Spinal cord (tissue), 9 donors: ENCODE measurements at regions not wholly inside any gene's neighbourhood (a gene's known extent, or its start where the extent isn't known, plus 50 kb on each side); places are given as distances from the start of the nearest gene placed in this dataset.
"Not testable (repeated sequence)": the region's sequence is repeated elsewhere in the genome, so short reads cannot be mapped to it uniquely, and the experiment has no call there.

ENCODE experiments used
- DNase-seq, 6 donors: peaks; one replicate each; pipeline versions ENCODE4 v3.0.0 to v3.0.0-alpha.2; 2013 to 2015; ENCODE audit warnings: low spot score in 6 of 6, low read depth in 4 of 6
- H3K27ac ChIP-seq: one replicate; pipeline ENCODE4 v1.5.1; 2013; ENCODE audit warnings: low read depth, low read length, control low read depth
- H3K27me3 ChIP-seq: one replicate; pipeline ENCODE4 v1.6.1; 2013; ENCODE audit warnings: low read length; ENCODE audit not compliant: control insufficient read depth, insufficient read depth
- H3K36me3 ChIP-seq: one replicate; pipeline ENCODE4 v1.6.1; 2013; ENCODE audit warnings: low read length; ENCODE audit not compliant: control insufficient read depth, insufficient read depth
- H3K4me1 ChIP-seq: one replicate; pipeline ENCODE4 v1.6.1; 2013; ENCODE audit warnings: low read length; ENCODE audit not compliant: control insufficient read depth, insufficient read depth
- H3K4me3 ChIP-seq: one replicate; pipeline ENCODE4 v1.5.1; 2013; ENCODE audit warnings: low read depth, low read length, control low read depth
- H3K9me3 ChIP-seq: one replicate; pipeline ENCODE4 v1.6.1; 2013; ENCODE audit warnings: low read length; ENCODE audit not compliant: control insufficient read depth, insufficient read depth
- WGBS: methylation state at CpG from one replicate; pipeline ENCODE4 v1.1.5; 2013; ENCODE audit warnings: missing lambda C conversion rate; ENCODE audit not compliant: insufficient coverage; 5-methylcytosine and 5-hydroxymethylcytosine counted together
- donor health status: healthy.

DNA sequence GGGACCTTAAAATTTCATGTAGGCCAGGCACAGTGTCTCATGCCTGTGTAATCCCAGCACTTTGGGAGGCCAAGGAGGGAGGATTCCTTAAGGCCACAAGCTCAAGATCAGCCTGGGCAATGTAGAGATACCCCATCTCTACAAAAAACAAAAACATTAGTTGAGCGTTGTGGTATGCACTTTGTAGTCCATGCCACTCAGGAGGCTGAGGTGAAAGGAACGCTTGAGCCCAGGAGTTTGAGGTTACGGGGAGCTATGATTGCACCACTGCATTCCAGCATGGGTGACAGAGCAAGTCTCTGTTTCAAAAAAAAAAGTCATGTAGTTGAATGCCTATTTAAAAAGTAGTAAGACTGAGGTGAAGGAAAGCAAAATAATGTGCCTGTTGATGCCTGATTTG is 83.5 kb downstream of the TTC6 start:
- Histone ChIP-seq H3K27me3 (no peaks in the 10 kb centered on the region), H3K27ac (no peak overlapping the region), H3K9me3 (no peaks in the 10 kb centered on the region), H3K4me1 (no peaks in the 10 kb centered on the region), H3K36me3 (no peaks in the 10 kb centered on the region), H3K4me3 (no peak overlapping the region)
- 100% methylated on average over 3 of the region's 3 CpGs for WGBS
- no peak for DNase-seq

DNA sequence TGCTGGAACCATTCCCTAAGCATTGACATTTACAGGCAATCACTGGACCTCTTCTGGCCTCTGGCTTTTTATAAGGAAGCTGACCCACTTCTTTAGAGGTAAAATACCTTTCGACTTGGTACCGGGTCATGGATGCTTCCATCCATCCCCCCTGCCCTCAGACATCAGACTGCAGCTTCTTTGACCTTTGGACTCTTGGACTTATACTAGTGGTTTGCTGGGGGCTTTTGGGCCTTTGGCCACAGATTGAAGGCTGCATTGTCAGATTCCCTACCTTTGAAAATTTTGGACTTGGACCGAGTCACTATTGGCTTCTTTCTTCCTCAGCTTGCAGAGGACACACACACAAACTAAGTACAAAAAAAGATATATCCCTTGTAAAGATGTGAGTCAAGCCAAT is 86.1 kb downstream of the TTC6 start:
- no peaks in the 10 kb centered on the region for H3K4me1 ChIP-seq
- WGBS: no CpG with 5 or more reads among the region's 3 CpGs
- no peak for DNase-seq

DNA sequence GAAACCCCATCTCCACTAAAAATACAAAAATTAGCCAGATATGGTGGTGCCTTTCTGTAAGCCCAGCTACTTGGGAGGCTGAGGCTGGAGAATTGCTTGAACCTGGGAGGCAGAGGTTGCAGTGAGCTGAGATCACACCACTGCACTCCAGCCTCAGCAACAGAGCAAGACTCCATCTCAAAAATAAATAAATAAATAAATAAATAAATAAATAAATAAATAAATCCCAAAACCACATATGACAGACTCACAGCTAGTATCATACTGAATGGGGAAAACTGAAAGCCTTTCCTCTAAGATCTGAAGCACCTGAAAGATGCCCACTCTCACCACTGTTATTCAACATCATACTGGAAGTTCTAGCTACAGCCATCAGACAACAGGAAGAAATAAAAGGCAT is 97.3 kb downstream of the TTC6 start:
- not testable (repeated sequence) for H3K36me3 ChIP-seq, H3K27me3 ChIP-seq, H3K27ac ChIP-seq, H3K4me1 ChIP-seq, H3K9me3 ChIP-seq, DNase-seq, H3K4me3 ChIP-seq

More for the DNA sequence above, 86.1 kb downstream of the TTC6 start:
- Histone ChIP-seq H3K27me3 (no peaks in the 10 kb centered on the region), H3K27ac (no peak overlapping the region), H3K36me3 (no peaks in the 10 kb centered on the region), H3K9me3 (no peaks in the 10 kb centered on the region), H3K4me3 (no peak overlapping the region)

DNA sequence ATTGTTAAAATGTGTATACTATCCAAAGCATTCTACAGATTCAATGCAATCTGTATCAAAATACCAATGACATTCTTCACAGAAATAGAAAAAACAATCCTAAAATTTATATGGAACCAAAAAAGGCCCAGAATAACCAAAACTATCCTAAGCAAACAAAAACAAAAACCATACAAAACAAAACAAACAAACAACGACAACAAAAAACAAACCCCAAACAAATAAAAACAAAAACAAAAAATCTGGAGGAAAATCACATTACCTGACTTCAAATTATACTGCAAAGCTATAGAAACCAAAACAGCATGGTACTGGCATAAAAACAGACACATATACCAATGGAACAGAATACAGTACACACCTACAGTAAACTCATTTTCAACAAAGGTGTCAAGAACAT is 98.0 kb downstream of the TTC6 start:
- H3K27ac ChIP-seq, H3K36me3 ChIP-seq, H3K27me3 ChIP-seq, DNase-seq, H3K9me3 ChIP-seq, H3K4me3 ChIP-seq, H3K4me1 ChIP-seq: not testable (repeated sequence)
- 100% methylated on average over 1 of the region's 1 CpG for WGBS

DNA sequence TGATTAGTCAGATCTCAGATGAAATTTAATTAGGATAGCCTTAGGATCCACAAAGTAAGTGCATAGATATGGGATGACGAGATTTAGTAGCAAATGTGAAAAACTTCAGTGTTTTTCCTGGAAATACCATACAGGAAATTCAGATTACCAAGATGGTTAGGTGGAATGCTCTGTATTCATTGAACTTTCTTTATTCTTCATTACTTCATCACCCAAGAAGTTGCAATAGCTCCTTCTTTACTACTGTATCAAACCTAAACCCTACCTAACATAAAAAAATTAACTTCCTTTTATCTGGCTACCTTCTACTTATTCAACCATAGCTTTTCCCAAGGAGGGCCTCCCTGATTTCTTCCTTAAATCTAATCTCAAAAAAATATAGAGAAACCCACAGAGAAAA is 100.4 kb downstream of the TTC6 start:
- no peak overlapping the region for H3K27ac ChIP-seq
- H3K4me1 ChIP-seq: no peaks in the 10 kb centered on the region
- H3K36me3 ChIP-seq: no peaks in the 10 kb centered on the region
- peaks cover 2% of the 10 kb centered on the region for H3K9me3 ChIP-seq
- H3K27me3 ChIP-seq: no peaks in the 10 kb centered on the region
- no CpG with 5 or more reads among the region's 1 CpG for WGBS
- no peak for DNase-seq
- H3K4me3 ChIP-seq: no peak overlapping the region

DNA sequence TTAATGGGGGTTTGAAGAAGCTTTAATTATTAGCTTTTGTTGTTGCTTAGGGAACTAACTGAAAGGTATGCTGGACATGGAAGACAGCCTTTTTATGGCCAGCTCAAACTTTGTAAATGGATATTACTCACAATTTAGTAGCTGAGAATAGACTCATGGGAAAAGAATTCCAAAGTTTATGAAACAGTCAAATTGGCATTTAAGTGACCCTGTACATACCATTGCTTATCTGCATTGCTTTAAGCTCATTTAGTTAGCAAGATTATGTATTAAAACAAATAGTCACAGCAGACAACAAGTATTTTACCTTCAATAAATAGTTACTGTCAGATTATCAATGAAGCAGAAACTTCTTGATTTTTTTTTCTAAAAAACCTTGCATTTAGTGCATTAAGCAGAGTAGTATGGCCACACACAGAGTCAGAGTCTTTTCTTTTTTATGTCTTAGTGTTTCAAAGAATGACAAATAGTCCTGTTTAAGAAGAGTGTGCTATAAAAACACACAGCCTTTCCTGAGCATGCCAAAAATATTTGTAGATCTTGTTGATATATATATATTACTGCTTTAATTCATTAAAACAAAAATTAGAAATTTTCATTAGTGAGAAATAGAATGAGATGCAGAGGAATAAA is 102.2 kb downstream of the TTC6 start:
- Histone ChIP-seq H3K27me3 (no peaks in the 10 kb centered on the region), H3K36me3 (no peaks in the 10 kb centered on the region)
- DNase-seq: no peak

DNA sequence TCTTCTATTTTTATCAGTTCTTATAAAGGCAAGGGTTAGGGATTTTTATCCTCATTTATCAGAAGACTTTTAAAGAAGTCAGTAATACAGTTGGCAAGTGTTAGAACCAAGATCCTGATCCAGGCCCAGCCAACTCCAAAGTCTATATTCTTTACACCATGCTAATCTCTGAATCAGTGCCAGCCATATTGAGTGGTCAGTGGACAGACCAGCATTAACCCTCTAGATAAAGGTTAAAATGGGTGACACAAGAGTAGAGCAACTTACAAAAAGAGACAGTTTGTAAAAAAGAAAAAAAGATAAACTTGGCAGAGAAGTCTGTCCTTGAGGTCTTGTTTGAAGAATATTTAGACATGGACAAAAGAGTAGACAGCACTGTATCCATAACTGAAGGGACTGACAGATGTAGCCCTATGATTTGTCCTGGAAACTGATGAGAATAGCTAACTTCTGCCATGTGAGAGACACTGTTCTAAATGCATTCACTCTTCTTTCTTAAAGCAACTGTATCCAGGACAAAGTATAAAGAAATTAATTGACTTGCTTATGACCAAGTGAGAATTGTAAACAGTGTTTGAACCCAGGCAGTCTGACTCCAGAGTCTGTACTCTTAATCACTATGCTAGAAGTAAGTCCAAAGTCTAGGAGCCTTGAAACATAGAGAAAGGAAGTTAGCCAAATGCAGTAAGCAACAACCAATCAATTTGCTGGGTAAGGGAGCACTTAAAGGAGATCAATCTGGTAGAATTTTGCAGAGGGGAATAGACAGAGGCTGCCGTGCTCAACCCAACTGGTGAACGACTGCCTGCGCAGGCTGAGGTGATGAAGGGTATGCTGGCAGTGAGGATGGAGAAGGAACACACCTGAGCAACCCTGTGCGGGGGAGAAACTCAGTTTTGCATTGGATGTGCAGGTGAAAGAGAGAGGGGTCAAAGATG is 103.7 kb downstream of the TTC6 start:
- Histone ChIP-seq H3K4me3 (no peak overlapping the region), H3K27ac (no peak overlapping the region), H3K27me3 (no peaks in the 10 kb centered on the region), H3K9me3 (peaks cover 1% of the 10 kb centered on the region), H3K4me1 (no peaks in the 10 kb centered on the region), H3K36me3 (no peaks in the 10 kb centered on the region)
- 90% methylated on average over 4 of the region's 4 CpGs for WGBS
- DNase-seq: no peak

More for the DNA sequence above, 102.2 kb downstream of the TTC6 start:
- H3K9me3 ChIP-seq: peaks cover 1% of the 10 kb centered on the region
- no peak overlapping the region for H3K27ac ChIP-seq
- no peaks in the 10 kb centered on the region for H3K4me1 ChIP-seq
- H3K4me3 ChIP-seq: no peak overlapping the region

DNA sequence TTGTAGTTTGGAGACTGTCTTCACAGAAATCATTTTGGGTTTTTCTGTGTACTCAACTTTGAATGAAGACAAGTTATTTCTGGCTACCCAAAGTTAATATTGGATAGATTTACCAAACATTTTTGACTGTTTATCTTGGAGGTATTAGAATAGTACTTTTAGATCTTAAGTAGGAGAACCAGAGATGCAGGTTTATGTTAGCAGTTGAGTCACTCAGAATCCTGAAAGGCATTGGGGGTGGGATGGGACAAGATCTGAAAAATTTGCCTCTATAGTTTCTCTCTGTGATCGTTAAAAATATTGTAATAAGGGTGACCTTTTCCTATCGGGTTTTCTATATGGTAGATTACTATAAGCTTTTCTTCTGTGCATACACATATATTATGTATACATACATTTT is 112.3 kb downstream of the TTC6 start:
- Histone ChIP-seq H3K4me1 (no peaks in the 10 kb centered on the region), H3K27ac (no peak overlapping the region), H3K4me3 (no peak overlapping the region), H3K9me3 (no peaks in the 10 kb centered on the region), H3K36me3 (no peaks in the 10 kb centered on the region), H3K27me3 (no peaks in the 10 kb centered on the region)
- no peak for DNase-seq
- WGBS: no CpG with 5 or more reads among the region's 2 CpGs

DNA sequence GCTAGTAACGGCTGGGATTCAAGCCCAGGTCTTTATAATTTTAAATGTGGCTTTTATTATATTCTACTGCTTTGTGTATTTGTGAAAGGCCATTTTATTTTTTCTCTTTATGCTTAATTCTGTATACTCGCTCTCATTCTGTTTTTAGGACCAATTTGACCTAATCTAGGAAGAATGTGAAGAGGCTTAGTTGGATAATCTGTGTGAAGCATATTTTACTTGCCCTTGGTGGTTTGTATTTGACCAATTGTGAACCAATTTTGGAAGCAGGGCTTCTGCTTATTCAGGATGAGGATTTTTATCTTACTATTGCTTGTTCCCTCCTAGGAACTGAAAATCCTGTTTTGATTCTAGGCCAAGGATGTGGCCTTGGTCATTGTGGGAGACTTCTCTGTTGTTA is 113.1 kb downstream of the TTC6 start:
- no peaks in the 10 kb centered on the region for H3K9me3 ChIP-seq
- no peak overlapping the region for H3K4me3 ChIP-seq
- DNase-seq: no peak
- H3K27ac ChIP-seq: no peak overlapping the region
- H3K36me3 ChIP-seq: no peaks in the 10 kb centered on the region
- no peaks in the 10 kb centered on the region for H3K4me1 ChIP-seq
- WGBS: no CpG with 5 or more reads among the region's 2 CpGs
- H3K27me3 ChIP-seq: no peaks in the 10 kb centered on the region
